GM12878 (cell line): ENCODE measurements at regions not wholly inside any gene's neighbourhood (a gene's known extent, or its start where the extent isn't known, plus 50 kb on each side); places are given as distances from the start of the nearest gene placed in this dataset.

Experiments
- ATAC-seq: fragments of 200-7000 bp; cut with Tn5 transposase; 3 replicates; pipeline ENCODE4 v1.9.1; 2020; ENCODE audit warnings: mild to moderate bottlenecking, moderate library complexity
- BruUV-seq: library from RNA; stranded (reverse); fragments of 400-500 nt; replicated peaks from 2 replicates; lab custom pipeline; 2021; lab: Mats Ljungman, UMichigan
- CTCF ChIA-PET: fragments of 300-600 bp; sonication (Branson Sonifier 250); formaldehyde crosslinking; extraction: SDS; loops from one replicate; lab custom pipeline; 2021; ENCODE audit warnings: inconsistent platforms; lab: Yijun Ruan, JAX
- POLR2A ChIA-PET: fragments of 350-600 bp; formaldehyde crosslinking; extraction: SDS; loops from one replicate; lab custom pipeline; 2021; ENCODE audit warnings: inconsistent platforms; lab: Charles Lee
- RAD21 ChIA-PET: fragments of 300-600 bp; sonication (Branson Sonifier 250); formaldehyde crosslinking; loops from one replicate; lab custom pipeline; 2023; ENCODE audit warnings: antibody characterized with exemption; ENCODE audit not compliant: unreplicated experiment; lab: Charles Lee
- SMC1A ChIA-PET: fragments of 300-600 bp; sonication (Branson Sonifier 250); formaldehyde crosslinking; loops from one replicate; lab custom pipeline; 2023; ENCODE audit not compliant: unreplicated experiment, uncharacterized antibody; lab: Charles Lee
- DNase-seq: peaks from one replicate; pipeline ENCODE4 v3.0.0-alpha.2; 2011; ENCODE audit warnings: low read depth, low spot score
- FAIRE-seq: peaks from 3 replicates; lab custom pipeline; 2011; peaks lifted over from hg19 to GRCh38; lab: Jason Lieb, UNC
- H2AFZ ChIP-seq: 2 replicates; pipeline ENCODE4 v1.6.0; 2011; ENCODE audit warnings: low read depth, low read length, control low read depth; ENCODE audit not compliant: control insufficient read depth
- H3K27ac ChIP-seq: 2 replicates; pipeline ENCODE4 v1.5.1; 2011; ENCODE audit warnings: control low read depth; ENCODE audit not compliant: control insufficient read depth, insufficient read depth
- H3K27me3 ChIP-seq, 2 experiments: replicated peaks in 1 of 2; 2 replicates each; pipeline versions ENCODE4 v1.6.0 to v1.6.1; 2011; ENCODE audit warnings: low read length in 1 of 2; ENCODE audit not compliant: control insufficient read depth in 2 of 2, insufficient read depth in 2 of 2
- H3K36me3 ChIP-seq, 2 experiments: 2 replicates each; pipeline ENCODE4 v1.5.1; 2011; ENCODE audit warnings: low read length in 1 of 2; ENCODE audit not compliant: control insufficient read depth in 2 of 2, insufficient read depth in 2 of 2
- H3K4me1 ChIP-seq: 2 replicates; pipeline ENCODE4 v1.6.1; 2011; ENCODE audit warnings: mild to moderate bottlenecking, low read length, moderate library complexity, mixed read lengths; ENCODE audit not compliant: control insufficient read depth, insufficient read depth
- H3K4me2 ChIP-seq: 2 replicates; pipeline ENCODE4 v1.6.0; 2011; ENCODE audit warnings: control low read depth; ENCODE audit not compliant: control insufficient read depth, insufficient read depth
- H3K4me3 ChIP-seq: fragments of 200-600 bp; sonication (generic); 2 replicates; pipeline ENCODE4 v1.5.1; 2016
- H3K79me2 ChIP-seq: 2 replicates; pipeline ENCODE4 v1.6.0; 2011; ENCODE audit warnings: low read length; ENCODE audit not compliant: control insufficient read depth, insufficient read depth
- H3K9ac ChIP-seq: 2 replicates; pipeline ENCODE4 v1.8.0; 2011; ENCODE audit warnings: low read length, control low read depth, mixed read lengths; ENCODE audit not compliant: control insufficient read depth, insufficient read depth
- H3K9me3 ChIP-seq: replicated peaks from 3 replicates; pipeline ENCODE4 v1.5.1; 2011; ENCODE audit warnings: mild to moderate bottlenecking, low read length; ENCODE audit not compliant: control insufficient read depth, insufficient read depth
- H4K20me1 ChIP-seq: 2 replicates; pipeline ENCODE4 v1.6.0; 2011; ENCODE audit not compliant: control insufficient read depth, insufficient read depth
- BHLHE40 ChIP-seq, 2 experiments: fragments of 450-650 bp in 1 of 2; IDR thresholded peaks; 2 replicates each; pipeline ENCODE4 v1.6.1; 2011 to 2017; ENCODE audit warnings: low read depth in 2 of 2, borderline replicate concordance in 1 of 2, improper control_type of control experiment in 1 of 2, low read length in 1 of 2, mild to moderate bottlenecking in 1 of 2
- EGR1 ChIP-seq, 2 experiments: IDR thresholded peaks; 1 replicate in 1 of 2; 2 replicates in 1 of 2; pipeline ENCODE4 v1.6.1; 2011 to 2012; ENCODE audit warnings: low read depth in 2 of 2, low read length in 2 of 2, borderline replicate concordance in 1 of 2, mild to moderate bottlenecking in 1 of 2, moderate library complexity in 1 of 2
- HDGF ChIP-seq: fragments of 450-650 bp; IDR thresholded peaks from 2 replicates; pipeline ENCODE4 v1.6.1; 2016; ENCODE audit warnings: antibody characterized with exemption
- MYC ChIP-seq: IDR thresholded peaks from 2 replicates; pipeline ENCODE4 v1.6.1; 2011; ENCODE audit warnings: mild to moderate bottlenecking, low read length, moderate library complexity, inconsistent platforms; ENCODE audit not compliant: insufficient read depth, insufficient replicate concordance, insufficient read length, severe bottlenecking
- PAX8 ChIP-seq: fragments of 450-650 bp; IDR thresholded peaks from 2 replicates; pipeline ENCODE4 v1.6.1; 2017; ENCODE audit warnings: mild to moderate bottlenecking, moderate library complexity
- POU2F2 ChIP-seq: IDR thresholded peaks from 3 replicates; pipeline ENCODE4 v1.6.1; 2011; ENCODE audit warnings: low read depth, mild to moderate bottlenecking, low read length, borderline replicate concordance
- RELA ChIP-seq: fragments of 450-650 bp; IDR thresholded peaks from 2 replicates; pipeline ENCODE4 v1.8.0; 2014; ENCODE audit warnings: borderline replicate concordance; ENCODE audit not compliant: partially characterized antibody
- SIN3A ChIP-seq: IDR thresholded peaks from 2 replicates; pipeline ENCODE4 v1.6.1; 2012; ENCODE audit warnings: low read depth, low read length, improper control_type of control experiment
- TCF12 ChIP-seq: IDR thresholded peaks from 2 replicates; pipeline ENCODE4 v1.6.1; 2011; ENCODE audit warnings: low read depth, mild to moderate bottlenecking, low read length
- ZNF207 ChIP-seq: fragments of 450-650 bp; IDR thresholded peaks from 2 replicates; pipeline ENCODE4 v1.6.1; 2014; ENCODE audit warnings: antibody characterized with exemption, mild to moderate bottlenecking, borderline replicate concordance
- WGBS: methylation state at CpG from one replicate; pipeline ENCODE4 v1.1.6; 2016; ENCODE audit warnings: low lambda C conversion rate; ENCODE audit not compliant: insufficient replicate concordance, insufficient coverage; ENCODE audit errors: missing lambda C conversion rate; 5-methylcytosine and 5-hydroxymethylcytosine counted together
- in situ Hi-C: fragments of 300-500 bp; cut with MboI; formaldehyde crosslinking; loops from 9 replicates; pipeline ENCODE4 v1.14.3; 2018; ENCODE audit warnings: mixed read lengths
- intact Hi-C: fragments of 100-400 bp; cut with micrococcal nuclease; formaldehyde crosslinking; loops from one replicate; pipeline ENCODE4 v1.14.2; 2022; ENCODE audit not compliant: unreplicated experiment
- TF ChIP-seq, protein P1 (sequence below): fragments of 450-650 bp; IDR thresholded peaks from 2 replicates; pipeline ENCODE4 v1.6.1; 2018; ENCODE audit warnings: mild to moderate bottlenecking, low read depth, moderate library complexity; ENCODE audit not compliant: partially characterized antibody
- TF ChIP-seq, protein P2 (sequence below): fragments of 150-350 bp; IDR thresholded peaks from 2 replicates; pipeline ENCODE4 v1.6.1; 2014; ENCODE audit warnings: mild to moderate bottlenecking, low read depth, low read length

DNA sequence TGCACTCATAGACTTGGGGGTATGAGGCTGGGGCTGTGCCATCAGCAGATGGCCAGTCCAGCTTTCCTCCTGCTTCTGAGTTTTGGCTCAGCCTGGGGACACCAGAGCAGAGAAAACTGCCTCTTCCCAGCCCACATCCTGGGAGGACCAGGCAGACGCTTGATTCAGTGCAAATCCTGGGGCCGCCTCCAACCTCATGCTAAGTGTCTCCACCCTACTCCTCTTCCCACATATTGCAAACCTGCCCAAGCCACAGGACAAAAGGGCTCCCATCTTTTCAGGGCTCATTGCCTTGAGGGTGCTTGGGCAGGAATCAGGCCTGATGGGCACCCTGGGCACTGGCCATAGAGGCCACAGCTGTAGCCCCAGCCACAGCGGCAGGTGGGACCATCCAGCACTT lies 79.7 kb upstream of the SHANK2 start:
- H3K27me3 ChIP-seq: no peaks in the 10 kb centered on the region
- no peaks in the 10 kb centered on the region for H3K79me2 ChIP-seq
- H3K36me3 ChIP-seq: no peaks in the 10 kb centered on the region
- BruUV-seq: no TSS peak
- DNase-seq: no peak
- no peaks in the 10 kb centered on the region; the same call in 2 of the 3 replicates for H3K9me3 ChIP-seq
- no peaks in the 10 kb centered on the region for H3K4me1 ChIP-seq
- FAIRE-seq: no peak
- H3K9ac ChIP-seq: no peak overlapping the region
- H3K4me3 ChIP-seq: no peak overlapping the region
- H4K20me1 ChIP-seq: no peaks in the 10 kb centered on the region
- H3K4me2 ChIP-seq: no peak overlapping the region
- ATAC-seq: no peak
- 62% methylated on average over 3 of the region's 3 CpGs for WGBS
- in situ Hi-C loops (no loop called here), intact Hi-C loops (no loop called here)
- ChIA-PET SMC1A (no interaction called here), RAD21 (no interaction called here), CTCF (no interaction called here), POLR2A (no interaction called here)
- no peak overlapping the region for H3K27ac ChIP-seq
- H2AFZ ChIP-seq: no peak overlapping the region
- TF ChIP-seq HDGF (no peak), EGR1 (IDR thresholded peaks at IDR 0.05; ENCODE audit: borderline replicate concordance in 1 of 2, low read depth in 2 of 2, low read length in 2 of 2) (no peak), MYC (no peak), TCF12 (no peak), POU2F2 (no peak), SIN3A (no peak), BHLHE40 (IDR thresholded peaks at IDR 0.05; ENCODE audit: borderline replicate concordance in 1 of 2, low read depth in 2 of 2, low read length in 1 of 2) (no peak), RELA (no peak), PAX8 (no peak), ZNF207 (no peak)
- TF ChIP-seq, protein P1, sequence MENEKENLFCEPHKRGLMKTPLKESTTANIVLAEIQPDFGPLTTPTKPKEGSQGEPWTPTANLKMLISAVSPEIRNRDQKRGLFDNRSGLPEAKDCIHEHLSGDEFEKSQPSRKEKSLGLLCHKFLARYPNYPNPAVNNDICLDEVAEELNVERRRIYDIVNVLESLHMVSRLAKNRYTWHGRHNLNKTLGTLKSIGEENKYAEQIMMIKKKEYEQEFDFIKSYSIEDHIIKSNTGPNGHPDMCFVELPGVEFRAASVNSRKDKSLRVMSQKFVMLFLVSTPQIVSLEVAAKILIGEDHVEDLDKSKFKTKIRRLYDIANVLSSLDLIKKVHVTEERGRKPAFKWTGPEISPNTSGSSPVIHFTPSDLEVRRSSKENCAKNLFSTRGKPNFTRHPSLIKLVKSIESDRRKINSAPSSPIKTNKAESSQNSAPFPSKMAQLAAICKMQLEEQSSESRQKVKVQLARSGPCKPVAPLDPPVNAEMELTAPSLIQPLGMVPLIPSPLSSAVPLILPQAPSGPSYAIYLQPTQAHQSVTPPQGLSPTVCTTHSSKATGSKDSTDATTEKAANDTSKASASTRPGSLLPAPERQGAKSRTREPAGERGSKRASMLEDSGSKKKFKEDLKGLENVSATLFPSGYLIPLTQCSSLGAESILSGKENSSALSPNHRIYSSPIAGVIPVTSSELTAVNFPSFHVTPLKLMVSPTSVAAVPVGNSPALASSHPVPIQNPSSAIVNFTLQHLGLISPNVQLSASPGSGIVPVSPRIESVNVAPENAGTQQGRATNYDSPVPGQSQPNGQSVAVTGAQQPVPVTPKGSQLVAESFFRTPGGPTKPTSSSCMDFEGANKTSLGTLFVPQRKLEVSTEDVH: no peak
- TF ChIP-seq, protein P2, sequence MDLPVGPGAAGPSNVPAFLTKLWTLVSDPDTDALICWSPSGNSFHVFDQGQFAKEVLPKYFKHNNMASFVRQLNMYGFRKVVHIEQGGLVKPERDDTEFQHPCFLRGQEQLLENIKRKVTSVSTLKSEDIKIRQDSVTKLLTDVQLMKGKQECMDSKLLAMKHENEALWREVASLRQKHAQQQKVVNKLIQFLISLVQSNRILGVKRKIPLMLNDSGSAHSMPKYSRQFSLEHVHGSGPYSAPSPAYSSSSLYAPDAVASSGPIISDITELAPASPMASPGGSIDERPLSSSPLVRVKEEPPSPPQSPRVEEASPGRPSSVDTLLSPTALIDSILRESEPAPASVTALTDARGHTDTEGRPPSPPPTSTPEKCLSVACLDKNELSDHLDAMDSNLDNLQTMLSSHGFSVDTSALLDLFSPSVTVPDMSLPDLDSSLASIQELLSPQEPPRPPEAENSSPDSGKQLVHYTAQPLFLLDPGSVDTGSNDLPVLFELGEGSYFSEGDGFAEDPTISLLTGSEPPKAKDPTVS: no peak
